Keratinocyte (primary cell): ENCODE measurements at regions not wholly inside any gene's neighbourhood (a gene's known extent, or its start where the extent isn't known, plus 50 kb on each side); places are given as distances from the start of the nearest gene placed in this dataset.
"Not testable (repeated sequence)": the region's sequence is repeated elsewhere in the genome, so short reads cannot be mapped to it uniquely, and the experiment has no call there.

Experiments used
- DNase-seq: peaks from one replicate; pipeline ENCODE4 v3.0.0-alpha.2; 2011; ENCODE audit warnings: low read depth, missing footprints, low spot score
- FAIRE-seq: peaks from 2 replicates; lab custom pipeline; 2011; peaks lifted over from hg19 to GRCh38; lab: Jason Lieb, UNC
- H2AFZ ChIP-seq: 2 replicates; pipeline ENCODE4 v1.6.0; 2012; ENCODE audit warnings: low read length, control low read depth, inconsistent platforms; ENCODE audit not compliant: control insufficient read depth
- H3K27ac ChIP-seq: 2 replicates; pipeline ENCODE4 v1.5.1; 2011; ENCODE audit warnings: low read length; ENCODE audit not compliant: control insufficient read depth, insufficient read depth
- H3K27me3 ChIP-seq: 3 replicates; pipeline ENCODE4 v1.6.0; 2011; ENCODE audit warnings: low read length; ENCODE audit not compliant: control insufficient read depth, insufficient read depth; ENCODE audit errors: extremely low read depth
- H3K36me3 ChIP-seq, 2 experiments: 2 replicates in 1 of 2; 3 replicates in 1 of 2; pipeline ENCODE4 v1.5.1; 2011; ENCODE audit warnings: low read length in 2 of 2, mild to moderate bottlenecking in 1 of 2; ENCODE audit not compliant: control insufficient read depth in 2 of 2, insufficient read depth in 2 of 2; ENCODE audit errors: extremely low read depth in 1 of 2
- H3K4me1 ChIP-seq: 3 replicates; pipeline ENCODE4 v1.5.1; 2011; ENCODE audit warnings: low read length; ENCODE audit not compliant: control insufficient read depth, insufficient read depth; ENCODE audit errors: extremely low read depth
- H3K4me2 ChIP-seq: 3 replicates; pipeline ENCODE4 v1.6.0; 2011; ENCODE audit warnings: low read depth, low read length; ENCODE audit not compliant: control insufficient read depth, insufficient read depth; ENCODE audit errors: extremely low read depth
- H3K4me3 ChIP-seq, 3 experiments: fragments of 200-600 bp in 1 of 3; sonication (generic) in 1 of 3; 2 replicates in 2 of 3; 3 replicates in 1 of 3; pipeline ENCODE4 v1.5.1; 2011 to 2016; ENCODE audit warnings: low read length in 3 of 3, mild to moderate bottlenecking in 3 of 3, control low read depth in 2 of 3, inconsistent platforms in 1 of 3, low read depth in 1 of 3, mixed read lengths in 1 of 3, mixed run types in 1 of 3, moderate library complexity in 1 of 3; ENCODE audit not compliant: control insufficient read depth in 2 of 3, insufficient read depth in 2 of 3; ENCODE audit errors: extremely low read depth in 1 of 3
- H3K79me2 ChIP-seq: 2 replicates; pipeline ENCODE4 v1.6.0; 2012; ENCODE audit warnings: low read length; ENCODE audit not compliant: control insufficient read depth, insufficient read depth
- H3K9ac ChIP-seq: 3 replicates; pipeline ENCODE4 v1.6.0; 2011; ENCODE audit warnings: low read length; ENCODE audit not compliant: control insufficient read depth, insufficient read depth; ENCODE audit errors: extremely low read depth
- H3K9me1 ChIP-seq: 3 replicates; pipeline ENCODE4 v1.6.0; 2011; ENCODE audit warnings: low read length; ENCODE audit not compliant: control insufficient read depth, insufficient read depth; ENCODE audit errors: extremely low read depth
- H3K9me3 ChIP-seq: 2 replicates; pipeline ENCODE4 v1.5.1; 2012; ENCODE audit warnings: low read depth, low read length; ENCODE audit not compliant: control insufficient read depth
- H4K20me1 ChIP-seq: 3 replicates; pipeline ENCODE4 v1.6.0; 2011; ENCODE audit warnings: low read length; ENCODE audit not compliant: control insufficient read depth, insufficient read depth; ENCODE audit errors: extremely low read depth
- CTCF ChIP-seq, 3 experiments: IDR thresholded peaks in 1 of 3; conservative IDR thresholded peaks in 1 of 3; optimal IDR thresholded peaks in 1 of 3; 2 replicates in 2 of 3; 3 replicates in 1 of 3; pipeline versions ENCODE3 to v1.5.1; 2011; ENCODE audit warnings: low read length in 3 of 3, mild to moderate bottlenecking in 3 of 3, moderate library complexity in 2 of 3, control low read depth in 1 of 3, inconsistent platforms in 1 of 3; ENCODE audit not compliant: insufficient read depth in 2 of 3; ENCODE audit errors: extremely low read depth in 1 of 3
- EZH2 ChIP-seq: IDR thresholded peaks from one replicate; pipeline ENCODE4 v1.6.1; 2012; ENCODE audit warnings: inconsistent platforms, mild to moderate bottlenecking, low read length, moderate library complexity
- dilution Hi-C: fragments of 300-500 bp; cut with MboI; formaldehyde crosslinking; loops from one replicate; pipeline ENCODE4 v1.7.0; 2020; ENCODE audit warnings: low sequenced_read_pairs; ENCODE audit not compliant: extremely low pct_ligation_motif_present

GRCh38 chr18:46226461-46226860 lies 122.3 kb downstream of the HAUS1 start:
- TF ChIP-seq CTCF (optimal IDR thresholded peaks at IDR 0.05 in 1 of 3, IDR thresholded peaks at IDR 0.05 in 1 of 3, conservative IDR thresholded peaks at IDR 0.05 in 1 of 3; ENCODE audit: extremely low read depth in 1 of 3, insufficient read depth in 2 of 3, low read length in 3 of 3) (no peak), EZH2 (no peak)
- H3K9ac ChIP-seq: no peak overlapping the region
- H3K9me3 ChIP-seq: no peaks in the 10 kb centered on the region
- FAIRE-seq: no peak
- no peak for DNase-seq
- H3K4me1 ChIP-seq: peaks cover 9% of the 10 kb centered on the region
- no peak overlapping the region for H3K4me3 ChIP-seq
- no peak overlapping the region for H3K4me2 ChIP-seq
- H4K20me1 ChIP-seq: no peaks in the 10 kb centered on the region
- H2AFZ ChIP-seq: no peak overlapping the region
- peaks cover 43% of the 10 kb centered on the region for H3K79me2 ChIP-seq
- H3K27me3 ChIP-seq: no peaks in the 10 kb centered on the region
- no peaks in the 10 kb centered on the region for H3K9me1 ChIP-seq
- H3K36me3 ChIP-seq: peaks cover 0 to 3% of the 10 kb centered on the region in 2 experiments
- dilution Hi-C loops: no loop called here
- H3K27ac ChIP-seq: no peak overlapping the region

- H3K4me1 ChIP-seq, H2AFZ ChIP-seq, H3K9ac ChIP-seq, H3K9me1 ChIP-seq, dilution Hi-C loops, H3K4me3 ChIP-seq, H3K27ac ChIP-seq, H4K20me1 ChIP-seq, DNase-seq, H3K27me3 ChIP-seq, H3K9me3 ChIP-seq, H3K36me3 ChIP-seq, H3K4me2 ChIP-seq, FAIRE-seq: not testable (repeated sequence)
- peaks cover 36% of the 10 kb centered on the region for H3K79me2 ChIP-seq
These were observed 125.5 kb downstream of the HAUS1 start for GRCh38 chr18:46229641-46230040.

- TF ChIP-seq CTCF (optimal IDR thresholded peaks at IDR 0.05 in 1 of 3, IDR thresholded peaks at IDR 0.05 in 1 of 3, conservative IDR thresholded peaks at IDR 0.05 in 1 of 3; ENCODE audit: extremely low read depth in 1 of 3, insufficient read depth in 2 of 3, low read length in 3 of 3) (no peak), EZH2 (no peak)
- H3K4me2 ChIP-seq: no peak overlapping the region
- no peak overlapping the region for H3K9ac ChIP-seq
- dilution Hi-C loops: no loop called here
- H3K36me3 ChIP-seq: peaks cover 0 to 1% of the 10 kb centered on the region in 2 experiments
- H3K4me3 ChIP-seq: no peak overlapping the region
- no peaks in the 10 kb centered on the region for H3K27me3 ChIP-seq
- no peaks in the 10 kb centered on the region for H3K9me3 ChIP-seq
- H4K20me1 ChIP-seq: no peaks in the 10 kb centered on the region
- H3K27ac ChIP-seq: no peak overlapping the region
- no peak for DNase-seq
- no peaks in the 10 kb centered on the region for H3K9me1 ChIP-seq
- H3K4me1 ChIP-seq: peaks cover 32% of the 10 kb centered on the region
- peaks cover 41% of the 10 kb centered on the region for H3K79me2 ChIP-seq
- H2AFZ ChIP-seq: no peak overlapping the region
- no peak for FAIRE-seq
These were observed 132.0 kb downstream of the HAUS1 start for GRCh38 chr18:46236156-46236555.
